Stimulated activated naive CD4-positive, alpha-beta T cell (primary cell): ENCODE measurements at regions not wholly inside any gene's neighbourhood (a gene's known extent, or its start where the extent isn't known, plus 50 kb on each side); places are given as distances from the start of the nearest gene placed in this dataset.

ENCODE experiments used
- DNase-seq, 6 experiments: peaks; one replicate each; lab custom pipeline; 2025; lab: John Stamatoyannopoulos, UW

DNA sequence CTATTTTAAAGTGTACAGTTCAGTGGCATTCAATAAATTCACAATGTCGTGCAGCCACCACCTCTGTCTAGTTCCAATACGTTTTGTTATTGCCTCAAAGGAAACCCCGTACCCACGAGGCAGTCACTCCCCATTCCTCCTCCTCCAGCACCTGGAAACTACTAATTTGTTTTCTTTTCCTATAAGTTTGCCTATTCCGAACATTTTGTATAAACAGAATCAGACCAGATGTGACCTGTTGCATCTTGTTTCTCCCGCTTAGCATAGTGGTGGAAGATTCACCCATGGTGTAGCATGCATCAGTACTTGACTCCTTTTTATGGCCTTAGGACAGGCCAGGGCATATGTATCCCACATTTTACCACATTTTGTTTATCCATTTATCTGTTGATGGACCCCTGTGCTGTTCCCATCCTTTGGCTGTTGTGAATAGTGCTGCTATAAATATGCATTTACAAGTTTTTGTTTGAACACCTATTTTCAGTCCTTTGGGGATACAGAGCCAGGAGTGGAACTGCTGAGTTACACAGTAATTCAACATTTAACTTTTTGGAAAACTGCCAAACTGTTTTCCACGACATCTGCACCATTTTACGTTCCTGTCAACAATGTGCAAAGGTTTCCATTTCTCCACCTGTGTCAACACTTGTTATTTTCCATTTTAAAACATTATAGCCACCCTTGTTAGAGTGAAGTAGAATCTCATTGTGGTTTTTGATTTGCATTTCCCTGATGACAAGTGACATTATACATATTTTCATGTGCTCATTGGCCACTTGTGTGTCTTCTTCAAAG is 57.8 kb upstream of the STX18 start:
- DNase-seq, result no peak

DNA sequence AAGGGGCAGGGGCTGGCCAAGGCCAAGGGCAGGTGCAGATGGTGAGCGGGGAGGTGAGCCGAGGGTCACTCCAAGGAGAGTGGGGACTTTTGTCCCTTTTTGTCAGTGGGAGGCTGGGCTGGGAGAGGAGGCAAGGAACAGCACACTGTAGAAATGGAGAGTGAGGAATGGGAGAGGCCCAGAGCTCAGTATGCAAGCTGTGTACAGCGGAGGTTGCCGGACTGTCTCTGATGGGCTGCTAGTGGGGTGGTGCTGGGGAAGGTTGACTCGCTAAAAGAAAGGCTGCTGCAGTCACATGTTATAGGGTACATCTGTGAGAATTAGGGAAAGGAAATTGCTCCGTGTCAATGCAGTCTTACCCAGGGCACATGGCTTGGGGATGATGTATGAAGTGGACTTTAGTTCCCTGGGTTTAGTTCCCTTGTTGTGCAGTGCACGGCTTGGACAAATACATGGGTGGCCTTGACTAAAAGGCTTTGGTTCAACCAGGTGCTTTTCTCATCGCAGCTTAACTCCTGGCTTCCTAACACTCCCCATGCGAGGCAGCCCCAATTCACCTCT is 57.1 kb upstream of the STX18 start:
- DNase-seq, result no peak

DNA sequence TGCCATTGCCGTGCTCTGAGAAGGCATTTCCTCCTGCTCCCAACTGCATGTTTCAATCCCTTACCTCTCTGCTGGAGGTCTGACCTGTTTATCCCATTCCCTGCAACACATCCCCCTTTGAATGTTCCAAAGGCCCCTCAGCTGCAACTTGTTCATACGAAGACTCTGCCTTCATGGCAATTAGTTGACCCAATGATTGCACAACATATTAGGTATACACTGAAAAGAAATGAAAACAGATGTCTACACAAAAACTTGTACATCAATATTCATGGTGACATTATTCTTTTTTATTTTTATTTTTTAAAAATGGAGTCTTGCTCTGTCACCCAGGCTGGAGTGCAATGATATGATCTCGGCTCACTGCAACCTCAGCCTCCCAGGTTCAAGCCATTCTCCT is 54.9 kb upstream of the STX18 start:
- DNase-seq, result no peak

DNA sequence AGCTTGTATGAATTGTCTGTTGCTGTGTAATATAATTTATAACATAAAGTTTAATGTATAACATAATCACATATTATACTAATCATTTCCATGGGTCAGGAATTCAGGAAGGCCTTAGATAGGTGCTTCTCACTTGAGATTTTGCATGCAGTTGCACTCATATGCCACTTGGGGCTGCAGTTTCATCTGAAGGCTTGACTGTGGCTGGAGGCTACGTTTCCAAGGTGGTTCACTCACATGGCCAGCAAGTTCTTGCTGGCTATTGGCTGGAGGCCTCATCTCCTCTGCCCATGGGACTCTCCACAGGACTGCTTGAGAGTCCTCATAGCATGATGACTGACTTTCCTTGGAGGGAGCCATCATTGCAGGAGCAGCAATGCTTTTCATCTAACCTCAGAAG is 53.4 kb upstream of the STX18 start:
- DNase-seq, result no peak

DNA sequence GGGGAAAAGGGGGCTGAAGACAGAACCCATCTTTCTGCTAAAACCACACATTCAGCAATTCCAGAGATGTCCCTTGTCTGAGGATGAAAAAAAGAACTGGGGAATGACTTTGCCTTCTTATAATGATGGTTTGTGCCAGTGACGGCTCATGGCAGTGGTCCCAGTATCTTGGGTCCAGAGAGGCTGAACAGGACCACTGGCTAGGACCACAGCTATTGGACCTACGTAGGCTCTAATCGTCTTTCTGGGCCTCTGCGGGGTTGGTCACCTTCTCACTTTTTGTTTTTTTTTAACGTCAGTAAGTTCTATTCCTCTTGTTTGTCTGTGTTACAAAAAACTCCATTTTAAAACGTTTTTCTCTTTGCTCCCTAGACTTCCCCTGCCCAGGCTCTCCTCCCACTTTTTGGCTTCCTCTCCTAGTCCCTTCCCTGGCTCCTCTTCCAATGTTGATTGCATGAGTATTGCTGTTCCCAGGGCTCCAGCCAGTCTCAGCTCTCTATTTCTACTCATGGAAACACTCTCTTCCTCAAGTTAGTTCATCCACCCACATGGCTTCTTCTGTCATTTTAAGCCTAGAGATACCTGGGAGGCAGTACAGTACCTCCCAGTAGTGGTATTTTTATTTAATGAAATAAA is 52.6 kb upstream of the STX18 start:
- DNase-seq, result no peak

DNA sequence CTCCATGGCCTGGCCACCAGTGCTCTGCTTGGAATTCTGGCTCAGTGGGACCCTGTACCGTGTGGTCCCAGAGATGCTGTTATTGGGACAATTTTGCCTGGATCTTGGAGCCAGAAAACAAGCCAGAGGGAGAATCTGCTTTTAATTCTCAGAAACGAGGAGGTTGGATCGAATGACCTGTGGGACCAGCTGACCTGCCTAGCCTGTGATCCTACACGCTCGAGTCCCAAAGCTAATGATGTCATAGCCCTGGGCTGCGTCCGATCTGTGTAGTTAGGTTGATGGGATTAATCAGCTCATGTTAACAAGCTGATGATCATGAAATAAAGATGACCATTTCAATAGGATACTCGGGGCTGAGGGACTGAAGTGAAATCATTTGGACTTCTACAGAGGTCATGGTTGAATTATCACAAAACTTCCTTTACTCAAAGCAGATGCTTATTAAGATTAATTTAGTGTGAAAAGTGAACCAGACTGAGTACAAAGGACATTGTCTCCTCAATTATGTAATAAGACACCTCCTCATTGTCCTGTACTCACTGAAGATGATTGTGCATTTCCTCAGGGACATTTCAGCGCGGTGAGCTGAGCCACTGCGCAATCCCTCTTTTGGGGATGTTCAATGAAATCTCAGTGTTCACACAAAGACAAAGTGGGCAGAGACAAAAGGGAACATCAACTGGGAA is 51.9 kb upstream of the STX18 start:
- no peak for DNase-seq

DNA sequence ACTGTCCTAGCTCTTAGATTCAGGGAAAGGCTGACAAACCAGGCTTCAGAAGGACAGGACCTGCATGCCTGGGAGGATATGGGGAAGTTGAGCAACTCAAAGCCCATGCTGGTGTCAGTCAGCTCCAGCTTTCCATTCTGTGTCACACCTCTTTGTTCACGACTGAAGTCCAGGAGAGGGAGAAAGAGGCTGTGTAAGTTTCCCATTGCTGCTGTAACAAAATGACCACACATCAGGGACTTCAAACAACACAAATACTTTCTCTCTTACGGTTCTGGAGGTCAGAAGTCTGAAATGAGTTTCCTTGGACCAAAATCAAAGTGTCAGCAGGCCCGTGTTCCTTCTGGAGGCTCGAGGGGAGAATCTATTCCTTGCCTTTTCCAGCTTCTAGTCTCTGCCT is 50.6 kb upstream of the STX18 start:
- DNase-seq, result no peak
